Tibial nerve (tissue), 4 donors: ENCODE measurements at regions not wholly inside any gene's neighbourhood (a gene's known extent, or its start where the extent isn't known, plus 50 kb on each side); places are given as distances from the start of the nearest gene placed in this dataset.

Source experiments
- CTCF ChIP-seq, 5 experiments: fragments of 200-600 bp in 3 of 5; fragments of 450-650 bp in 2 of 5; sonication (generic) in 3 of 5; IDR thresholded peaks; one replicate each; pipeline ENCODE4 v1.5.1; 2016 to 2019; ENCODE audit warnings: antibody characterized with exemption in 5 of 5, mild to moderate bottlenecking in 3 of 5, moderate library complexity in 2 of 5
- EP300 ChIP-seq, 2 donors: sonication (generic); formaldehyde crosslinking; IDR thresholded peaks; one replicate each; pipeline ENCODE4 v1.6.1; 2017; ENCODE audit warnings: antibody characterized with exemption in 2 of 2, mild to moderate bottlenecking in 1 of 2
- POLR2A ChIP-seq, 2 donors: fragments of 450-650 bp; IDR thresholded peaks; one replicate each; pipeline ENCODE4 v1.6.1; 2017; ENCODE audit warnings: antibody characterized with exemption in 2 of 2, mild to moderate bottlenecking in 2 of 2, moderate library complexity in 2 of 2

GRCh38 chr2:497770-498492 lies 179.3 kb downstream of the TMEM18 start:
- TF ChIP-seq EP300 (IDR thresholded peaks at IDR 0.05) (no peak), CTCF (IDR thresholded peaks at IDR 0.05) (no peak), POLR2A (IDR thresholded peaks at IDR 0.05) (no peak)
